ENCODE measurements at regions not wholly inside any gene's neighbourhood (a gene's known extent, or its start where the extent isn't known, plus 50 kb on each side); places are given as distances from the start of the nearest gene placed in this dataset.

- TF ChIP-seq EZH2phosphoT487 (IDR thresholded peaks at IDR 0.05; ENCODE audit: insufficient read depth, low read depth), result no peak
- TF ChIP-seq EZH2 (IDR thresholded peaks at IDR 0.05; ENCODE audit: insufficient read depth, poor library complexity, severe bottlenecking), result no peak
Measured at GRCh38 chr7:81333536-81333935, 414.7 kb upstream of the SEMA3C start.
